ENCODE measurements at regions not wholly inside any gene's neighbourhood (a gene's known extent, or its start where the extent isn't known, plus 50 kb on each side); places are given as distances from the start of the nearest gene placed in this dataset.

GRCh38 chr6:131424475-131424874, 148.6 kb upstream of the ARG1 start:
- POLR2A ChIA-PET = no interaction called here
- CTCF ChIA-PET = no interaction called here
- Histone ChIP-seq H3K9me3 (ENCODE audit: control insufficient read depth, insufficient read depth, low read depth, low read length) (no peaks in the 10 kb centered on the region), H3K36me3 (ENCODE audit: control insufficient read depth, insufficient read depth, low read length) (no peaks in the 10 kb centered on the region), H3K4me3 (ENCODE audit: low read depth in 2 of 2, low read length in 2 of 2) (no peak overlapping the region), H3K27ac (ENCODE audit: low read length) (no peak overlapping the region), H3K27me3 (ENCODE audit: control insufficient read depth, insufficient read depth, low read length) (0 out of 2 replicates have a peak, but pooled peaks cover 2% of the 10 kb centered on the region), H3K4me1 (ENCODE audit: control insufficient read depth, insufficient read depth, low read length) (no peaks in the 10 kb centered on the region)
- no peak for TF ChIP-seq POLR2AphosphoS5 (IDR thresholded peaks at IDR 0.05; ENCODE audit: low read depth, low read length)
- TF ChIP-seq CTCF (IDR thresholded peaks at IDR 0.05) = no peak
- TF ChIP-seq, protein P1, sequence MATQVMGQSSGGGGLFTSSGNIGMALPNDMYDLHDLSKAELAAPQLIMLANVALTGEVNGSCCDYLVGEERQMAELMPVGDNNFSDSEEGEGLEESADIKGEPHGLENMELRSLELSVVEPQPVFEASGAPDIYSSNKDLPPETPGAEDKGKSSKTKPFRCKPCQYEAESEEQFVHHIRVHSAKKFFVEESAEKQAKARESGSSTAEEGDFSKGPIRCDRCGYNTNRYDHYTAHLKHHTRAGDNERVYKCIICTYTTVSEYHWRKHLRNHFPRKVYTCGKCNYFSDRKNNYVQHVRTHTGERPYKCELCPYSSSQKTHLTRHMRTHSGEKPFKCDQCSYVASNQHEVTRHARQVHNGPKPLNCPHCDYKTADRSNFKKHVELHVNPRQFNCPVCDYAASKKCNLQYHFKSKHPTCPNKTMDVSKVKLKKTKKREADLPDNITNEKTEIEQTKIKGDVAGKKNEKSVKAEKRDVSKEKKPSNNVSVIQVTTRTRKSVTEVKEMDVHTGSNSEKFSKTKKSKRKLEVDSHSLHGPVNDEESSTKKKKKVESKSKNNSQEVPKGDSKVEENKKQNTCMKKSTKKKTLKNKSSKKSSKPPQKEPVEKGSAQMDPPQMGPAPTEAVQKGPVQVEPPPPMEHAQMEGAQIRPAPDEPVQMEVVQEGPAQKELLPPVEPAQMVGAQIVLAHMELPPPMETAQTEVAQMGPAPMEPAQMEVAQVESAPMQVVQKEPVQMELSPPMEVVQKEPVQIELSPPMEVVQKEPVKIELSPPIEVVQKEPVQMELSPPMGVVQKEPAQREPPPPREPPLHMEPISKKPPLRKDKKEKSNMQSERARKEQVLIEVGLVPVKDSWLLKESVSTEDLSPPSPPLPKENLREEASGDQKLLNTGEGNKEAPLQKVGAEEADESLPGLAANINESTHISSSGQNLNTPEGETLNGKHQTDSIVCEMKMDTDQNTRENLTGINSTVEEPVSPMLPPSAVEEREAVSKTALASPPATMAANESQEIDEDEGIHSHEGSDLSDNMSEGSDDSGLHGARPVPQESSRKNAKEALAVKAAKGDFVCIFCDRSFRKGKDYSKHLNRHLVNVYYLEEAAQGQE (IDR thresholded peaks at IDR 0.05; ENCODE audit: insufficient read depth in 1 of 2, low read depth in 2 of 2, low read length in 1 of 2) = no peak
- TF ChIP-seq SIN3A (IDR thresholded peaks at IDR 0.05; ENCODE audit: borderline replicate concordance, insufficient read depth, low read depth, low read length) = no peak
- TF ChIP-seq TCF7L2 (IDR thresholded peaks at IDR 0.05; ENCODE audit: low read depth, low read length) = no peak
- in situ Hi-C loops (cut with HindIII; ENCODE audit: low pct_unique_long_range_greater_than_20kb, low sequenced_read_pairs) = no loop called here
- intact Hi-C loops (cut with micrococcal nuclease; ENCODE audit: unreplicated experiment) = no loop called here
- no TSS peak for BruUV-seq (replicated peaks)
- DNase-seq (ENCODE audit: low read depth, low spot score) (no peak), ATAC-seq (no peak)

- H3K9me3 ChIP-seq (ENCODE audit: control insufficient read depth, insufficient read depth, low read depth, low read length) = no peaks in the 10 kb centered on the region
- H3K27me3 ChIP-seq (ENCODE audit: control insufficient read depth, insufficient read depth, low read length) = 0 out of 2 replicates have a peak, but pooled peaks cover 2% of the 10 kb centered on the region
- H3K4me1 ChIP-seq (ENCODE audit: control insufficient read depth, insufficient read depth, low read length) = no peaks in the 10 kb centered on the region
- no peak for DNase-seq (ENCODE audit: low read depth, low spot score)
- BruUV-seq (replicated peaks) = no TSS peak
- ChIA-PET POLR2A (no interaction called here), CTCF (interaction anchor here (0.6 kb wide), 1 partner anchor 91 kb away, joined by 5 read pairs; no protein-coding TSS in a partner anchor)
- no peak for TF ChIP-seq SIN3A (IDR thresholded peaks at IDR 0.05; ENCODE audit: borderline replicate concordance, insufficient read depth, low read depth, low read length)
- no peak for TF ChIP-seq TCF7L2 (IDR thresholded peaks at IDR 0.05; ENCODE audit: low read depth, low read length)
- no peak for TF ChIP-seq POLR2AphosphoS5 (IDR thresholded peaks at IDR 0.05; ENCODE audit: low read depth, low read length)
- TF ChIP-seq, protein P1 (IDR thresholded peaks at IDR 0.05; ENCODE audit: insufficient read depth in 1 of 2, low read depth in 2 of 2, low read length in 1 of 2) = no peak
- TF ChIP-seq CTCF (IDR thresholded peaks at IDR 0.05) = no peak
- intact Hi-C loops (cut with micrococcal nuclease; ENCODE audit: unreplicated experiment) (no loop called here), in situ Hi-C loops (cut with HindIII; ENCODE audit: low pct_unique_long_range_greater_than_20kb, low sequenced_read_pairs) (no loop called here)
- H3K36me3 ChIP-seq (ENCODE audit: control insufficient read depth, insufficient read depth, low read length) = no peaks in the 10 kb centered on the region
- no peak overlapping the region for H3K27ac ChIP-seq (ENCODE audit: low read length)
- no peak for ATAC-seq
- H3K4me3 ChIP-seq (ENCODE audit: low read depth in 2 of 2, low read length in 2 of 2) = no peak overlapping the region
Observed at GRCh38 chr6:131427434-131428058, 145.5 kb upstream of the ARG1 start.
